Nephron progenitor cell (in vitro differentiated cells): ENCODE measurements at regions not wholly inside any gene's neighbourhood (a gene's known extent, or its start where the extent isn't known, plus 50 kb on each side); places are given as distances from the start of the nearest gene placed in this dataset.

Experiments
- DNase-seq: peaks from one replicate; pipeline ENCODE4 v3.0.0; 2021
- H3K27ac Mint-ChIP-seq: 2 replicates; pipeline ENCODE4 v1.8.0; 2021; ENCODE audit warnings: mild to moderate bottlenecking, moderate library complexity, mixed read lengths
- H3K27me3 Mint-ChIP-seq: 2 replicates; pipeline ENCODE4 v1.8.0; 2021; ENCODE audit warnings: mild to moderate bottlenecking, low read depth, mixed read lengths; ENCODE audit not compliant: poor library complexity
- H3K36me3 Mint-ChIP-seq: 2 replicates; pipeline ENCODE4 v1.8.0; 2021; ENCODE audit warnings: low read depth, mixed read lengths
- H3K4me1 Mint-ChIP-seq: 2 replicates; pipeline ENCODE4 v1.8.0; 2021; ENCODE audit warnings: mixed read lengths
- H3K4me3 Mint-ChIP-seq: 2 replicates; pipeline ENCODE4 v1.8.0; 2021; ENCODE audit warnings: mild to moderate bottlenecking, moderate library complexity, mixed read lengths
- H3K9me3 Mint-ChIP-seq: 2 replicates; pipeline ENCODE4 v1.8.0; 2021; ENCODE audit warnings: mild to moderate bottlenecking, moderate library complexity, mixed read lengths
- TF ChIP-seq, protein P1 (sequence below): fragments of 200-600 bp; sonication (generic); IDR thresholded peaks from 2 replicates; pipeline ENCODE4 v1.5.0; 2021; ENCODE audit warnings: antibody characterized with exemption

DNA sequence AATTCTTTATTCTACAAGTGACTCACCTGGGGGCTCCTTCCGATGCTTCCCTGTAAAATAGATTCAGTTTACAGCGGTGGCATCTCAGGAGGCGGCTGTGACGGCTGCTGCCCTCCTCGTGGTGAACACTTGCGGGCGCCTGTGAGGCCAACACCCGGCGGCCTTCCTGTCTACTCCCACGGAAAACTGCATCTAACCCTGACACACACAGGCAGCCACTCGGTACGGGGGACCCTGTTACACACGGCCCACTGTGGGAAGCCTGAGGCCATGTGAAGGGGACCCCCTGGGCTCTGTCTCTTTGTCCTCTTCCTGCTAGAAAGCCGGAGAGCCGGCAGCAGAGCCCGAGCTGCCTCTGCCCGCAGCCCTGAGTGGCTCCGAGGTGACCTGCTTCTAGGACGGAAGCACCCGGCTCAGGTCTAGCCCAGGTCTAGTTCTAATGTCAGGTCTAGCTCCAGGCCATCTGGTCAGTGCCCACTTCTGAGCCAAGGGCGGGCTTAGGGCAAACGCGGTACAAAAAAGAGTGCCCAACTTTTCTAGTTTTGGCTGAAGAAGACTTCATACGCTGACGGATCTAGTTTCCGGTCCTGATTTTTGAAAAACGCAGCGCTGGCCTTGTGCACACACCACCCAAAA is 159.4 kb downstream of the ENGASE start:
- Mint-ChIP-seq H3K9me3 (no peaks in the 10 kb centered on the region), H3K4me1 (peaks cover 8% of the 10 kb centered on the region), H3K27ac (no peak overlapping the region), H3K4me3 (no peak overlapping the region), H3K36me3 (no peaks in the 10 kb centered on the region), H3K27me3 (peaks cover 12% of the 10 kb centered on the region)
- no peak for DNase-seq
- TF ChIP-seq, protein P1, sequence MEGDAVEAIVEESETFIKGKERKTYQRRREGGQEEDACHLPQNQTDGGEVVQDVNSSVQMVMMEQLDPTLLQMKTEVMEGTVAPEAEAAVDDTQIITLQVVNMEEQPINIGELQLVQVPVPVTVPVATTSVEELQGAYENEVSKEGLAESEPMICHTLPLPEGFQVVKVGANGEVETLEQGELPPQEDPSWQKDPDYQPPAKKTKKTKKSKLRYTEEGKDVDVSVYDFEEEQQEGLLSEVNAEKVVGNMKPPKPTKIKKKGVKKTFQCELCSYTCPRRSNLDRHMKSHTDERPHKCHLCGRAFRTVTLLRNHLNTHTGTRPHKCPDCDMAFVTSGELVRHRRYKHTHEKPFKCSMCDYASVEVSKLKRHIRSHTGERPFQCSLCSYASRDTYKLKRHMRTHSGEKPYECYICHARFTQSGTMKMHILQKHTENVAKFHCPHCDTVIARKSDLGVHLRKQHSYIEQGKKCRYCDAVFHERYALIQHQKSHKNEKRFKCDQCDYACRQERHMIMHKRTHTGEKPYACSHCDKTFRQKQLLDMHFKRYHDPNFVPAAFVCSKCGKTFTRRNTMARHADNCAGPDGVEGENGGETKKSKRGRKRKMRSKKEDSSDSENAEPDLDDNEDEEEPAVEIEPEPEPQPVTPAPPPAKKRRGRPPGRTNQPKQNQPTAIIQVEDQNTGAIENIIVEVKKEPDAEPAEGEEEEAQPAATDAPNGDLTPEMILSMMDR = no peak

DNA sequence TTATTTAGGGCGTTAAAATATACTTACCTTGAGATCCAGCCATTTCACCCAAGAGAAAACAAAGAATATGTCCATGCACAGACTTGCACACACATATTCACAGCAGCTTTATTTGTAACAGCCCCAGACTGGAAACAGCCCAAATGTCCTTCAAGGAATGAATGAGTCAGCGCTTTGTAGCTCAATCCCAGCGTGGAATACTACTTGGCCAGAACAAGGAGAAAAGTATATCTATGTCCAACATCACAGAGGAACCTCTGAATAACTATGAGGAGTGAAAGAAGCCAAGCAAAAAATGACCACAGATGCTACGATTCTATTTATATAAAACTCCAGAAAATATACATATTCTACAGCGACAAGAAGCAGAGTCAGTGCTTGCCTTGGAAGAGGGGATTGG is 158.3 kb downstream of the ENGASE start:
- H3K27me3 Mint-ChIP-seq = peaks cover 9% of the 10 kb centered on the region

DNA sequence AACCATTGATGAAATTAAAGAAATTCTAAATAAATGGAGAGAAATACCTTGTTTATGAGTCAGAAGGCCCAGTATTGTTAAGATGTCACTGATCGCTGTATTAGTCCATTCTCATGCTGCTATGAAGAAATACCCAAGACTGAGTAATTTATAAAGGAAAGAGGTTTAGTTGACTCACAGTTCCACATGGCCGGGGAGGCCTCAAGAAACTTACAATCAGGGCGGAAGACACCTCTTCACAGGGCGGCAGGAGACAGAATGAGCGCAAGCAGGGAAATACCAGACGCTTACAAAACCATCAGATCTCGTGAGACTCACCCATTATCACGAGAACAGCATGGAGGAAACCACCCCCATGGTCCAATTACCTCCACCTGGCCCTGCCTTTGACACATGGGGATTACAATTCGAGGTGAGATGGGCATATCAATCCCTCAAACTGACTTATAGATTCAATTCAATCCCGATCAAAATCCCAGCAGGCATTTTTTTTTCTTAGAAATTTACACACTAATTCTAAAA is 157.2 kb downstream of the ENGASE start:
- peaks cover 24% of the 10 kb centered on the region for H3K4me1 Mint-ChIP-seq
- no peaks in the 10 kb centered on the region for H3K36me3 Mint-ChIP-seq
- H3K9me3 Mint-ChIP-seq = no peaks in the 10 kb centered on the region
- TF ChIP-seq, protein P1 = no peak
- DNase-seq = no peak
- no peak overlapping the region for H3K4me3 Mint-ChIP-seq
- no peak overlapping the region for H3K27ac Mint-ChIP-seq
- H3K27me3 Mint-ChIP-seq = peaks cover 9% of the 10 kb centered on the region

More for the DNA sequence above, 158.3 kb downstream of the ENGASE start:
- no peak for DNase-seq
- H3K27ac Mint-ChIP-seq = no peak overlapping the region
- no peak overlapping the region for H3K4me3 Mint-ChIP-seq
- H3K9me3 Mint-ChIP-seq = no peaks in the 10 kb centered on the region
- TF ChIP-seq, protein P1 = no peak
- peaks cover 15% of the 10 kb centered on the region for H3K4me1 Mint-ChIP-seq
- no peaks in the 10 kb centered on the region for H3K36me3 Mint-ChIP-seq

DNA sequence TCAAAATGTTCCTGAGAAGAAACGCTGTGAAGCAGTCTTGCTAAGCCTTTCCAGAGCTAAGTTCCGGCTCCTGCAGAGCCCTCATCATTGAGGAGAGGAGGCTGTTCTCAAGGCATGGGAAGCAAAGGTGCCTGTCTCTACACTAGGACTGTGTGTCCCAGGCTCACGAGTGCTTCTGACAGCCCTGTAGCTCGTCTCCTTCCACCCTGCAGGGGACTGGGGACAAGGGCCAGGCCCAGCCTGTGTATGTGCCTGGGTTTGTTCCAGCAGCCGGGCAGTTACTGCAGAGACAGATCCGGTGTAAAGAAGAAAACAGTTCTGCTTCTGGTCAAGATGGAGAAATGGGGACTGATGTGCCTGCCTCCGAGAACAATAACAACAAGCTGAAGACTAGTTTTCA is 156.0 kb downstream of the ENGASE start:
- Mint-ChIP-seq H3K4me1 (peaks cover 31% of the 10 kb centered on the region), H3K27ac (no peak overlapping the region), H3K36me3 (no peaks in the 10 kb centered on the region), H3K27me3 (peaks cover 12% of the 10 kb centered on the region), H3K4me3 (no peak overlapping the region), H3K9me3 (no peaks in the 10 kb centered on the region)
- DNase-seq = no peak
- TF ChIP-seq, protein P1 = no peak

DNA sequence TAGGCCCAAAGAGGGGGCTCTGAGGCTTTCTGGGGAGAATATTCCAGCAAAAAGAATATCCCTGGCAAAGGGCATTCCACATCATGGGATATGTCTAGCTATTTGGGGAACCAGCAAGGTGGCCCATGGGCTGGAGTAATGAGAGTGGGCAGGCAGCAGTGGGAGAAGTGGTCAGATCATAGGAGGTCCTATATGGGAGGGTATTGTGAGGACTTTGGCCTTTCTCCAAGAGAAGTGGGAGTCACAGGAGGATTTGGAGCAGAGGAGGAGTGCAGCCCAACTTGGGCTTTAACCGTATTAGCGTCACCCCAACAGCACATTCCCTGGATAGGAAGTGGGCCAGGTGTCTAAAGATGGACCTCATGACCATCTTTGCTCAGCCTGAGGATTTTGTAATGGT is 151.4 kb downstream of the ENGASE start:
- Mint-ChIP-seq H3K36me3 (no peaks in the 10 kb centered on the region), H3K4me3 (no peak overlapping the region), H3K27ac (no peak overlapping the region), H3K27me3 (peaks cover 20% of the 10 kb centered on the region), H3K4me1 (peaks cover 52% of the 10 kb centered on the region), H3K9me3 (no peaks in the 10 kb centered on the region)
- TF ChIP-seq, protein P1 = no peak
- DNase-seq = no peak

DNA sequence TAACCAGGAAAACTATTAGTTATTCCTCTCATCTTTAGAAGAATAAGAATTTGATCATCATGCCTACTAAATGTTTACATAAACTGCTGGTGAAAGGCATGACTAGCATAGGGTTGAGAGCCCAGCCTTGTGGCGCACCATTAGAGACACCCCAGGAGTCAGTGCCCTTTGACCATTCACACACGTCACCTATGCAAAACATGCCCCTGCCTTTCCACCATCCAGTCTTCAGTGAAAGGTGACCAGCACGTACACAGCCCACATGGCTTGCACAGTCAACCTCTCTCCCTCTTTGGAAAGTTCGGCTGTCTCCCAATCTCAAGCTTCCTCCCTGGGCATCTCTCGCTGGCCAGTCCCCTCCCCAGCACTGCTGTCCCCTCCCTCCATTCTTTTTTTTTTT is 150.3 kb downstream of the ENGASE start:
- Mint-ChIP-seq H3K4me3 (no peak overlapping the region), H3K36me3 (no peaks in the 10 kb centered on the region), H3K4me1 (peaks cover 57% of the 10 kb centered on the region), H3K9me3 (no peaks in the 10 kb centered on the region), H3K27me3 (peaks cover 30% of the 10 kb centered on the region), H3K27ac (no peak overlapping the region)
- DNase-seq = no peak
- TF ChIP-seq, protein P1 = no peak
